Mesendoderm (in vitro differentiated cells): ENCODE measurements at regions not wholly inside any gene's neighbourhood (a gene's known extent, or its start where the extent isn't known, plus 50 kb on each side); places are given as distances from the start of the nearest gene placed in this dataset.

ENCODE experiments used
- DNase-seq: peaks from one replicate; pipeline ENCODE4 v3.0.0; 2013
- H2AK5ac ChIP-seq: 2 replicates; pipeline ENCODE4 v1.6.1; 2013; ENCODE audit warnings: low read length, inconsistent platforms
- H2BK120ac ChIP-seq: 2 replicates; pipeline ENCODE4 v1.6.1; 2013; ENCODE audit warnings: low read depth, mild to moderate bottlenecking, low read length, moderate library complexity, mixed read lengths
- H2BK15ac ChIP-seq: replicated peaks from 2 replicates; pipeline ENCODE4 v1.6.1; 2013; ENCODE audit warnings: low read depth, mild to moderate bottlenecking, moderate library complexity
- H2BK5ac ChIP-seq: 2 replicates; pipeline ENCODE4 v1.6.1; 2013; ENCODE audit warnings: low read length, inconsistent platforms
- H3K18ac ChIP-seq: 2 replicates; pipeline ENCODE4 v1.6.1; 2013; ENCODE audit warnings: mild to moderate bottlenecking, low read length, mixed read lengths
- H3K23ac ChIP-seq: one replicate; pipeline ENCODE4 v1.6.1; 2013; ENCODE audit warnings: low read length
- H3K27ac ChIP-seq: 2 replicates; pipeline ENCODE4 v1.5.1; 2013; ENCODE audit warnings: low read depth, mild to moderate bottlenecking, inconsistent platforms, low read length, moderate library complexity
- H3K27me3 ChIP-seq: 2 replicates; pipeline ENCODE4 v1.6.1; 2013; ENCODE audit warnings: low read length, control low read depth, mild to moderate bottlenecking, inconsistent platforms; ENCODE audit not compliant: insufficient read depth, poor library complexity
- H3K36me3 ChIP-seq: 2 replicates; pipeline ENCODE4 v1.6.1; 2013; ENCODE audit warnings: low read length, inconsistent platforms; ENCODE audit not compliant: control insufficient read depth, insufficient read depth
- H3K4ac ChIP-seq: one replicate; pipeline ENCODE4 v1.6.1; 2013; ENCODE audit warnings: low read depth, mild to moderate bottlenecking, low read length, moderate library complexity
- H3K4me1 ChIP-seq: 2 replicates; pipeline ENCODE4 v1.6.1; 2013; ENCODE audit warnings: low read depth, low read length, inconsistent platforms; ENCODE audit not compliant: control insufficient read depth
- H3K4me2 ChIP-seq: 2 replicates; pipeline ENCODE4 v1.6.1; 2013; ENCODE audit warnings: low read length
- H3K4me3 ChIP-seq: 2 replicates; pipeline ENCODE4 v1.5.1; 2013; ENCODE audit warnings: mild to moderate bottlenecking, low read length
- H3K56ac ChIP-seq: one replicate; pipeline ENCODE4 v1.6.1; 2013; ENCODE audit warnings: low read length
- H3K79me1 ChIP-seq: 2 replicates; pipeline ENCODE4 v1.6.1; 2013; ENCODE audit warnings: low read length, inconsistent platforms
- H3K79me2 ChIP-seq: 2 replicates; pipeline ENCODE4 v1.6.1; 2013; ENCODE audit warnings: mild to moderate bottlenecking, low read length; ENCODE audit not compliant: control insufficient read depth, insufficient read depth
- H3K9ac ChIP-seq: 2 replicates; pipeline ENCODE4 v1.6.1; 2013; ENCODE audit warnings: low read length, inconsistent platforms
- H4K5ac ChIP-seq: one replicate; pipeline ENCODE4 v1.6.1; 2013; ENCODE audit warnings: low read length
- H4K8ac ChIP-seq: one replicate; pipeline ENCODE4 v1.6.1; 2013; ENCODE audit warnings: low read depth, mild to moderate bottlenecking, control low read depth, low read length, moderate library complexity
- WGBS: extraction: QIAGEN DNeasy Blood & Tissue Kit; methylation state at CpG from one replicate; pipeline ENCODE4 v1.1.7; 2013; ENCODE audit warnings: low lambda C conversion rate, missing lambda C conversion rate; ENCODE audit not compliant: insufficient coverage; ENCODE audit errors: extremely low coverage; 5-methylcytosine and 5-hydroxymethylcytosine counted together

DNA sequence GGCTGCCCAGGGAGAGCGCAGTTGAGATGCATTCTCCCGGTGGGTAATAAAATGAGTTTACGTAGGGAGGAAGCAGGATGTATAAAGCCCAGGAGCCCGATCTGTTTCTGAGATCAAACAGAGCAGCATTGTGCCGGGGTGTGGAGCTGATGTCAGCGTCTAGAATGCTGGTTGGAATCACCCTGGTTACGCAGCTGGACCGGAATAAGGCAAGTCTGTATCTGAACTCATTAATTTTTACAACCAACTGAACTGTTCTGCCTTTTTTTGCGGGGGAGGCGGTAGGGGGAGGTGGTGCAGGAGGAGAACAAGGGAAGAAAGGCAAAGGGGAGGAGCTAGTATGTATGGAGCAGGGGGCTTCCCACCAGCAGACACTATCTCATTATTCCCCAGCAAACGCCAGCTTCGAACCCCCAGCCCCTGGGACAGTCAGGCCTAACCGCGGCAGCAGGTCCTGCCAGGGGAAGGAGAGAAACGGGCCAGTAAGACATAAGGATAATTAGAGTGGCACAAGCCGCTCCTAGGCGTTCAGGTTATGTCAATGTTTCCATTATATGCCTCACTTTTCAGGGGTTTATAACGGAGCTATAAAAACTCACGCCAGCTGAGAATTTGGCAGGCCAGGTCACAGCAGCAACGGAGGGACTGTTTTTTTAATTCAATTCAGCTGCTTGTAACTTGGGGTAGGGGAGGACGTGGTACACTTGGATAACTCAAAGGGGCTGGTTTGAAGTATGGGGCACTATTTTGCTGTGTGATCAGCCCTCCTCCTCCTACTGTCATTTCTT lies 175.3 kb upstream of the HES1 start:
- Histone ChIP-seq H3K79me2 (no peaks in the 10 kb centered on the region), H2BK15ac (no peak overlapping the region), H3K27me3 (no peaks in the 10 kb centered on the region), H4K8ac (no peak overlapping the region), H3K36me3 (no peaks in the 10 kb centered on the region), H4K5ac (no peak overlapping the region), H2BK5ac (no peak overlapping the region), H3K56ac (no peak overlapping the region), H3K79me1 (no peaks in the 10 kb centered on the region), H3K18ac (no peak overlapping the region), H3K4me2 (no peak overlapping the region), H3K27ac (no peak overlapping the region), H3K9ac (no peak overlapping the region), H3K23ac (no peak overlapping the region), H3K4me3 (no peak overlapping the region), H3K4ac (no peak overlapping the region), H2BK120ac (no peak overlapping the region), H2AK5ac (no peak overlapping the region), H3K4me1 (no peaks in the 10 kb centered on the region)
- WGBS: no CpG with 5 or more reads among the region's 21 CpGs
- no peak for DNase-seq

DNA sequence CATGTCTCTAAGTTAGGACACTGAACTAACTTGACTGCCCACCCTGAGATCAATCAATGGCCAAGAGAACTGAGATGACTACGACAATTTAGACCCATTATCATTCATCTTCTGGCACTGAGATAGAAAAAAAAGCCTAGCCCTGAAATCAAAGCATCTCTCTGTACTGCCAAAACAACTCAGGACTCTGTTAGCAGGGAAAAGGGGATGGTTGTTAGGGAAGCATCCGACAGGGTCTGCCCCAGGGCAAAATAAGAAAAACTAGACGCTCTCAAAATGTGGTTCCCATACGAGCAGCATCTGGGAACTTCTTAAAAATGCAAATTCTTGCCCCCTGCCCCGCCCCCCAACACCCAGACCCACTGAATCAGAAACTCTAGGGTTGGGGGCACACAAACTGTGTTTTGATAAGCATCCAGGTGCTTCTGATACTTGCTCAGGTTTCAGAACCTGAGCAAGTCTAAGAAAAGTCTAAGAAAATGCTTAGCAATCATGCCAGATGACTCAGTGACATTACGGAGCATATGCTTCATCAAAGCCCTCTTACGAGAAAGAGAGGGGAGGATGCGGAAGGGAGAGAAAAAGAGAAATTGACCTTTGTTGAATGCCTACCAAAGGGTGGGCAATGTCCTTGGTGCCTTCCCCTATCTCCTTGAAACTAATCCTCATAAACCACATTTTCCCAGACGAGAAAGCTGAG lies 172.8 kb upstream of the HES1 start:
- Histone ChIP-seq H2BK5ac (no peak overlapping the region), H3K4me1 (no peaks in the 10 kb centered on the region), H3K79me2 (no peaks in the 10 kb centered on the region), H3K79me1 (no peaks in the 10 kb centered on the region), H3K27me3 (no peaks in the 10 kb centered on the region), H3K27ac (no peak overlapping the region), H3K18ac (peak overlapping the region; percentile 40), H2AK5ac (no peak overlapping the region), H4K5ac (no peak overlapping the region), H3K36me3 (no peaks in the 10 kb centered on the region), H3K4me3 (no peak overlapping the region), H3K23ac (no peak overlapping the region), H3K4me2 (no peak overlapping the region), H4K8ac (no peak overlapping the region), H3K4ac (no peak overlapping the region), H2BK15ac (no peak overlapping the region), H2BK120ac (no peak overlapping the region), H3K56ac (no peak overlapping the region), H3K9ac (no peak overlapping the region)
- no CpG with 5 or more reads among the region's 9 CpGs for WGBS
- no peak for DNase-seq

DNA sequence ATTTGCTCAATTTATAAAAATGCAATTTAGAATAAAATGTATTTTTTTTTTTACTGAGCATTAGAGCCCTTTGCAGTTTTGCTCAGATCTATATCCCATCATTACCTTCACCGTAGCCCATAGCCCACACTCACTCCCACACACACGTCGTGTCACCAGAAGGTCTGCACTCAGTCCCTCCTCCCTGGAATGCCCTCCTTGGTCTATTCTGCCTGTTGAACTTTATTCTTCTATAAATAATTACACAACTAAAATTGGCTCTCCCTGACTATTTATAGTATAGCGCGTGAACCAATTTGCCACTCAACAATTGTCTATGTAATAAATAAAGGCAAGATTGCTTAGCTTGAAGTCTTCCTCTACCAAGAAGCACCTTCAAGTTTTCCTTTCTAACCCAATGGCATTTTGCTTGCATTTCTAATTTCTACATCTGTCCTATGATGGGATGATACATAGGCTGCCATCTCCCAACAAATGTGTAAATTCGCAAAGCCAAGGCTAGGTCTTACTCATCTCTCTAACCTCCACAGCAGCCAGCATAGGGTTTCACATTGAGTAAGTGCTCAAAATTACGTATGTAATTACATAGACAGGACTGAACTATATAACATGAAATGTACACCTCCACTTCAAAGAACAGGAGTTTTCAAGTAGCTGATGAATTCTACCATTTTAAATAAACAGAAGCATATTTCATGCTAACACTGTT lies 172.0 kb upstream of the HES1 start:
- Histone ChIP-seq H3K36me3 (no peaks in the 10 kb centered on the region), H3K27ac (no peak overlapping the region), H3K4ac (no peak overlapping the region), H2BK15ac (no peak overlapping the region), H3K23ac (no peak overlapping the region), H2BK5ac (no peak overlapping the region), H3K27me3 (no peaks in the 10 kb centered on the region), H3K4me3 (no peak overlapping the region), H4K5ac (no peak overlapping the region), H3K4me1 (no peaks in the 10 kb centered on the region), H3K9ac (no peak overlapping the region), H3K56ac (no peak overlapping the region), H3K4me2 (no peak overlapping the region), H3K79me2 (no peaks in the 10 kb centered on the region), H2BK120ac (no peak overlapping the region), H3K18ac (no peak overlapping the region), H2AK5ac (no peak overlapping the region), H3K79me1 (no peaks in the 10 kb centered on the region), H4K8ac (no peak overlapping the region)
- no peak for DNase-seq
- WGBS: no CpG with 5 or more reads among the region's 7 CpGs

DNA sequence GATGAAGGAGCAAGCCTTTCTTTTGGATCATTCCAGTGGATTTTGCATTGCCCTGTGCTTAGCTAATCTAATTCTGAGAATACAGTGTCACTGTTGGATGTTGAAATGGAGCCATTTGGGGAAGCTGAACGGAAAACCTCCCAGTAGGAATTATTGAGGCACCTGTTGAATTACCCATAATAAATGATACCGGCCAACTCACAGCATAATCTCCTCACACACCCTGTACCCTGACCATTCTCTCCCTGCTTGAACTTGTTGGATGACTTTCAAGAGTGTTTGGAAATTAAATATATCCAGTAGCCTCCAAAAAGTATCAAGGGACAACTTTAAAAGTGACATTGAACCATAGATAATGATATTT lies 171.4 kb upstream of the HES1 start:
- Histone ChIP-seq H2AK5ac (no peak overlapping the region), H3K4me1 (no peaks in the 10 kb centered on the region), H2BK15ac (no peak overlapping the region), H4K5ac (no peak overlapping the region), H3K4ac (no peak overlapping the region), H3K27ac (no peak overlapping the region), H3K18ac (no peak overlapping the region), H2BK120ac (no peak overlapping the region), H3K4me3 (no peak overlapping the region), H3K27me3 (no peaks in the 10 kb centered on the region), H3K79me1 (no peaks in the 10 kb centered on the region), H3K23ac (no peak overlapping the region), H3K56ac (no peak overlapping the region), H3K79me2 (no peaks in the 10 kb centered on the region), H3K4me2 (no peak overlapping the region), H3K9ac (no peak overlapping the region), H4K8ac (no peak overlapping the region), H2BK5ac (no peak overlapping the region), H3K36me3 (no peaks in the 10 kb centered on the region)
- whole genome bisulfite sequencing: no CpG with 5 or more reads among the region's 2 CpGs
- DNase-seq: no peak

DNA sequence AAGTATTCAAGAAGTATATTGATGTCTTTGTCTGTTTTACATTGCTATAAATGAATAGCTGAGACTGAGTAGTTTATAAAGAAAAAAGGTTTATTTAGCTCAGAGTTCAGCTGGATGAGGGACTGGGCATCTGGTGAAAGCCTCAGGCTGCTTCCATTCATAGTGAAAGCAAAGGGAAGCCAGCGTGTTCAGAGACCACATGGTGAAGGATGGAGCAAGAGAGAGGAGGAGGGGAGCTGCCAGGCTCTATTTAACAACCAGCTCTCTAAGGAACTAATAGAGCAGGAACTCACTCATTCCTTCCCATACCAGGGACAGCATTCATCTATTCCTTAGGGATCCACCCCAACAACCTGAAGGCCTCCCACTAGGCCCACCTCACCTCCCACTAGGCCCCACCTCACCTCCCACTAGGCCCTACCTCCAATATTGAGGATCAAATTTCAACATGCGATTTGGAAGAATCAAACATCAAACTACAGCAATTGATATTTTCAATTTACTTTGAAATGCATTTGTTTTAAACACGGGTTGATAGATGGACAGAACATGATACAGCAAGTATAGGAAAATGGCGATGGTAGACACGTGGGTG lies 167.5 kb upstream of the HES1 start:
- no peak overlapping the region for H3K23ac ChIP-seq
- no peak overlapping the region for H3K4ac ChIP-seq
- H3K18ac ChIP-seq: no peak overlapping the region
- no peaks in the 10 kb centered on the region for H3K79me1 ChIP-seq
- no peaks in the 10 kb centered on the region for H3K79me2 ChIP-seq
- no peak overlapping the region for H4K5ac ChIP-seq
- no peak overlapping the region for H2BK120ac ChIP-seq
- no peaks in the 10 kb centered on the region for H3K27me3 ChIP-seq
- no peak for DNase-seq
- no peak overlapping the region for H3K27ac ChIP-seq
- no peak overlapping the region for H3K4me2 ChIP-seq
- H3K9ac ChIP-seq: no peak overlapping the region
- no CpG with 5 or more reads among the region's 5 CpGs for WGBS
- no peak overlapping the region for H2AK5ac ChIP-seq
- H2BK5ac ChIP-seq: no peak overlapping the region
- peaks cover 6% of the 10 kb centered on the region for H3K4me1 ChIP-seq
- no peak overlapping the region for H4K8ac ChIP-seq
- H2BK15ac ChIP-seq: no peak overlapping the region
- H3K4me3 ChIP-seq: no peak overlapping the region
- H3K36me3 ChIP-seq: no peaks in the 10 kb centered on the region
- no peak overlapping the region for H3K56ac ChIP-seq
